NCI-H2196 treated with DMSO at 0.1 percent for 48 hours (cell line): ENCODE measurements at regions not wholly inside any gene's neighbourhood (a gene's known extent, or its start where the extent isn't known, plus 50 kb on each side); places are given as distances from the start of the nearest gene placed in this dataset.
"Not testable (repeated sequence)": the region's sequence is repeated elsewhere in the genome, so short reads cannot be mapped to it uniquely, and the experiment has no call there.

Experiments used
- DNase-seq: peaks from one replicate; lab custom pipeline; 2025; ENCODE audit not compliant: unreplicated experiment; lab: John Stamatoyannopoulos, UW

DNA sequence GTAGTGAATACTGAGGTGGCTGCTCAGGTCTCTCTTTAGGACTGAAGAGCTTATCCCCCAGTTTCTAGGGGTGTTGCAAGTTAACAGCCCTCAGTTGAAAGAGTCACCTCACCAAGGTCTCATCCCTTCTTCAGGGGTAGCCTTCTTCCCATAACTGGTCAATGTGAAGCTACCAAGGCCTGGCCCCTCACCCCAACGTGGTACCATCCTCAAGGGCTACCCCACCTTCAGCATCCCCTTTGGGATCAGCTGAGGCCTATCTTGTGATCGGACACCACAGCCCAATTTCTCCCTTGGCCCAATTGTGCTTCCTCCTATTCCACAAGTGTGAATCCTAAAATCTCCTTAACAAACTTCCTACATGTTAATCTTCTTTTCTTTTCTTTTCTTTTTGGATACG is 289.5 kb upstream of the MKLN1 start:
- no peak for DNase-seq

- no peak for DNase-seq
Measured at GRCh38 chr7:131039355-131039762, 288.3 kb upstream of the MKLN1 start.

GRCh38 chr7:131039836-131040235 is 287.8 kb upstream of the MKLN1 start:
- DNase-seq = no peak

- peak; percentile 24 for DNase-seq
Measured at GRCh38 chr7:131040467-131040932, 287.2 kb upstream of the MKLN1 start.

DNA sequence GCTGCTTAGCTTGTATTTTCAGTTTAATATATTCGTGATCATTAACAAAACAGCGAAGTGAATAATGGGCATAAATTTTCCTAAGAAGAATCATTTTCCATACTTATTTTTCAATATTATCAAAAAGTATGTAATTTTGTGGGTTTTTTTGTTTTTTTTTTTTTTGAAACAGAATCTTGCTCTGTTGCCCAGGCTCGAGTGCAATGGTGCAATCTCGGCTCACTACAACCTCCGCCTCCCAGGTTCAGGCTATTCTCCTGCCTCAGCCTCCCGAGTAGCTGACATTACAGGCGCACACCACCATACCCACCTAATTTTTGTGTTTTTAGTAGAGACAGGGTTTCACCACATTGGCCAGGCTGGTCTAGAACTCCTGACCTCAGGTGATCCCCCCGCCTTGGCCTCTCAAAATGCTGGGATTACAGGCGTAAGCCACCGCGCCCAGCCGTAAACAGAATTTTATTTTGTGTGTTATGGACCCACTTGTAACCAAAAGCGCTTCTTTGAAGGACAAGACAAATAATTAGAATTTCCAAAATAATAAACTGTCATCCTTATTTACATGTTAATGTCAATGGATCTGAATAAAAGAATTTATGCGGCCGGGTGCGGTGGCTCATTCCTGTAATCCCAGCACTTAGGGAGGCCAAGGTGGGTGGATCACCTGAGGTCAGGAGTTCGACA is 286.5 kb upstream of the MKLN1 start:
- DNase-seq = not testable (repeated sequence)

GRCh38 chr7:131042269-131043160 is 285.2 kb upstream of the MKLN1 start:
- no peak for DNase-seq

GRCh38 chr7:131045526-131045925 is 282.1 kb upstream of the MKLN1 start:
- DNase-seq = no peak

GRCh38 chr7:131046246-131046645 is 281.4 kb upstream of the MKLN1 start:
- no peak for DNase-seq

- DNase-seq = no peak
Measured at GRCh38 chr7:131047651-131048304, 279.9 kb upstream of the MKLN1 start.

- DNase-seq = no peak
Measured at GRCh38 chr7:131051304-131051703, 276.4 kb upstream of the MKLN1 start.

DNA sequence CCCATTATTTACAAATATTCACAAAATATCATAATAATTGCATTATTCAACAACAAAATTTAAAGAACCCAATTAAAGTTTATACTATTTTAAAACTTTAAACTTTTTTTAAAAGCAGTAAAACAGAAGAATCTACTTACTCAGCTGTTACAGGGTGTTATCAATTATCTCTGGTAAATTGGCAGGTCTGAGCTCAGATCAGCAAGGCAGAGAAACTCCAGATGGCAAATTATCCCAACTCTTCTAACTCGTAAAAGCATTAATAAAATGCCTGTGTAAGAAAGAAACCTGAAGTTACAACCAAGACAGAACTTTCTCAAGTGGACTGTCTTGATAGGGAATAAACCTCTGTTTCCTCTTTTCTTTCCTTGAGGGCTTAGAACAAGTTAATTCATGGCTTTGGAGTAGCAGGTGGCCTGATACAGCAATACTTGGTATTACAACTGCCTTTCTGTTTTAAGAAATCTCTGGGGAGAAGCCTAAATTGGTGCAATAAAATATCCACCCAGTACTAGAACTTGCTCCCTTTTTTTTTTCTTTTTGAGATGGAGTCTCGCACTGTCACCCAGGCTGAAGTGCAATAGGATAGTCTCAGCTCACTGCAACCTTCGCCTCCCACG is 275.3 kb upstream of the MKLN1 start:
- no peak for DNase-seq

DNA sequence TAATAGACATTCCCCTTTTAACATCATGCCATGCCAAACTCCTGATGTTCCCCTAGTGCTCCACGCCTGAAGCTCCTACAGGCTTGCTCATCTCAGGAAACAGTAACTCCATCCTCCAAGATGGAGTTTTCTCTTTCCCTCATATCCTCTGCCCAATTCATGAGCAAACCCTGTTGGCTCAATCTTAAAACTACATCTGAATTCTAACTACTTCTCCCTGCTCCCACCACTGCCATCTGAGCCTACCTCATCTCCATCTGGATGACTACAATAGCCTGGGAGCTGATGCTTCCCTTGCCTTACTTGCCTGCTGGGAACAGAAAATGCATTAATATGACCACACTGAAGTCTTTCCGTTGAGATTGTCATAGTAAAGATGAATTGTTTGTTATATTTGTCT is 271.7 kb upstream of the MKLN1 start:
- DNase-seq = no peak

DNA sequence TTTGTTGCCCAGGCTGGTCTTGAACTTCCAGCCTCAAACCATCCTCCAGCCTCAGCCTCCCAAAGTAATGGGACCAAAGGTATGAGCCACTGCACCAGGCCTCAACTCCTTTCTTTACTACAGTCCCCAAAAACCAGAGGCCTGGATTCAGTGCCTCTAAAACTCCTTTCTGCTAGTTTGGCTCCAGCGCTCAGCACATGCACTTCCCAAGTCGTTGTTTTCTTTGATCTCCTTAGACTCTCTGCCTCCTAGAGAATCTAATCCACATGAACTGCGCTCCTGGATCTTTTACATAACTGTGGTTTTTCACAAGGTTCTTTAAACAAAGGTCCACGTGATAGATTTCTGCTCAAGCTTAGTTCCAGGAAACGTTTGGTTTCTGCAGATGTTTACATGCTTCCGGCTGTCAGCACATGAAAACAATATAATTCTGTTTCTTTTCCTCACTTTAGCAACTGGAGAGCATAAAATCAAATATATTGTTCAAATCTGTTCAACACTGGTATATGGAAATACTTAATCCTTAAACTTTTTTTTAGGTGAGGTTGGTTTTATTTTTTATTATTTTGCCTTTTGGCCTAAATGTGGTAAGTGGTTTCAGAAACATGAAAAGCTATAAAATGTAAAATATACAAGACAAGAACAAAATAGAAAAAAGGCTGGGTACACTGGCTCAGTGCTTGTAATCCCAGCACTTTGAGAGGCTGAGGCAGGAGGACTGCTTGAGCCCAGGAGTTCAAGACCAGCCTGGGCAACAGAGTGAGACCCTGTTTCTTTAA is 270.5 kb upstream of the MKLN1 start:
- DNase-seq = no peak

- DNase-seq = no peak
Measured at GRCh38 chr7:131057794-131058070, 269.9 kb upstream of the MKLN1 start.

GRCh38 chr7:131058561-131059288 is 269.0 kb upstream of the MKLN1 start:
- not testable (repeated sequence) for DNase-seq

DNA sequence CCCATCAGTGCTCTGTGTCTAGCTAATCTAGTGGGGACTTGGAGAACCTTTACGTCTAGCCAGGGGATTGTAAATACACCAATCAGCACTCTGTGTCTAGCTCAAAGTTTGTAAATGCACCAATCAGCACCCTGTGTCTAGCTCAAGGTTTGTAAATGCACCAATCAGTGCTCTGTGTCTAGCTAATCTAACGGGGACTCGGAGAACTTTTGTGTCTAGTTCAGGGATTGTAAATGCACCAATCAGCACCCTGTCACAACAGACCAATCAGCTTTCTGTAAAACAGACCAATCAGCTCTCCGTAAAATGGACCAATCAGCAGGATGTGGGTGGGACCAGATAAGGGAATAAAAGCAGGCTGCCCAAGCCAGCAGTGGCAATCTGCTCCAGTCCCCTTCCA is 268.3 kb upstream of the MKLN1 start:
- not testable (repeated sequence) for DNase-seq

DNA sequence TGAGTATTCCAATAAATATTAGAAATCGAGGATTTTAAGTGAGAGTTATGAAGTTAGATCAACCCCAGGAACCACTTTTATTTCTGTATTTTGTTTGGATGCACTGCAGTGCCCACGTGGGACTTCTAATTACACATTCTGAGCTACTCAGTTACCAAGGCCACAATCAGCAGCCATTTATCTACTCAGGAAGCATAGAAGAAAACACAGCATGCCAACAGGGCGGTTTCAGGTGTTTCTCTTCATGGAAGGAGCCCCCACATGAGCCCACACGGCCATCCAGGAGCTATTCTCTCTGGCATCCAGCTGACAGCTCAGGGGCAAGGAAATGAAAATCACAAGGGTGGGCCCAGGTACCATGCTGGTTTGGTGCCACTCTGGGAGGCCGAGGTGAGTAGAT is 266.5 kb upstream of the MKLN1 start:
- DNase-seq = no peak

DNA sequence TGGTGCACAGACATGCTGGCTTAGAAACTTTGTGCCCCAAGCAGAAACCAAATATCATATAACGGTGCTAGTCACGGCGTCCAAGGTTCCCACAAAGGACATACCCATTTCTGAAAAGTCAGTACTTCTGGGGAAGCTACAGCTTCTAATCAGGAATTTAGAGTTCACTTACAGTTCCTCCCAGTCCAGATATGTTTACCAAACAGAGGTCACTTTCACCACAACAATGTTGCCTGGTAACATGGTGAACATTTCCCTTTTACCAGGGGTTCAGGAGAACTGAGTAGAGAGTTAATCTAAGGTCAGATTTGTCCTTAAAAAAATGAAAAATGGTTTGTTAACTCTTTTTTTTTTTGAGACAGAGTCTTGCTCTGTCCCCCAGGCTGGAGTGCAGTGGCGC is 265.9 kb upstream of the MKLN1 start:
- no peak for DNase-seq

- DNase-seq = no peak
Measured at GRCh38 chr7:131066635-131067034, 261.0 kb upstream of the MKLN1 start.

- no peak for DNase-seq
Measured at GRCh38 chr7:131067220-131067619, 260.5 kb upstream of the MKLN1 start.
